Esophagus muscularis mucosa (tissue), 3 donors: ENCODE measurements at regions not wholly inside any gene's neighbourhood (a gene's known extent, or its start where the extent isn't known, plus 50 kb on each side); places are given as distances from the start of the nearest gene placed in this dataset.

ENCODE experiments used
- POLR2A ChIP-seq: fragments of 450-650 bp; IDR thresholded peaks from one replicate; pipeline ENCODE4 v1.6.1; 2017; ENCODE audit warnings: antibody characterized with exemption, moderate library complexity, mild to moderate bottlenecking, low read depth
- POLR2AphosphoS5 ChIP-seq, 2 donors: sonication (generic); formaldehyde crosslinking; IDR thresholded peaks; one replicate each; pipeline ENCODE4 v1.6.1; 2017; ENCODE audit warnings: antibody characterized with exemption in 2 of 2
- TF ChIP-seq, protein P1 (sequence below), 3 experiments: fragments of 200-600 bp in 2 of 3; fragments of 450-650 bp in 1 of 3; sonication (generic) in 2 of 3; IDR thresholded peaks; one replicate each; pipeline ENCODE4 v1.5.1; 2017 to 2019; ENCODE audit warnings: antibody characterized with exemption in 3 of 3, mild to moderate bottlenecking in 2 of 3, moderate library complexity in 1 of 3

DNA sequence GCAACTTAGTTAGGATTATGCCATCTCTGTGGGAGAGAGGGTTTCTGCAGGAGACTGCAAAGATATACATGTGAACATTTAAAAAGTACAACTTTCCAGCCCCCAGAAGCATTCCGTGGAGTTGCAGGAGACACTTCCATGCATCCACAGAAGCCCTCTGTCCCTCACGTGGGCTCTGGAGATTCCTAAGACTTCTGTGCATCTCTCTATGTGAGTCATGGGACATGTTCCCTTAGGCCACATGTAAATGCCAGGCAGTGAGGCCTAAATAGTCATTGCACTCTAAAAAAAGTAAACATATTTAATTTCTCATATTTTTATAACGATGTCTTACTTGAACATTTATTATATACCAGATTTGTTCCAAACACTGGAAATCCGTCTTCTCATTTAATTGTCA lies 126.5 kb upstream of the ROPN1 start:
- TF ChIP-seq POLR2A, result no peak
- no peak for TF ChIP-seq POLR2AphosphoS5 (IDR thresholded peaks at IDR 0.05)
- TF ChIP-seq, protein P1, sequence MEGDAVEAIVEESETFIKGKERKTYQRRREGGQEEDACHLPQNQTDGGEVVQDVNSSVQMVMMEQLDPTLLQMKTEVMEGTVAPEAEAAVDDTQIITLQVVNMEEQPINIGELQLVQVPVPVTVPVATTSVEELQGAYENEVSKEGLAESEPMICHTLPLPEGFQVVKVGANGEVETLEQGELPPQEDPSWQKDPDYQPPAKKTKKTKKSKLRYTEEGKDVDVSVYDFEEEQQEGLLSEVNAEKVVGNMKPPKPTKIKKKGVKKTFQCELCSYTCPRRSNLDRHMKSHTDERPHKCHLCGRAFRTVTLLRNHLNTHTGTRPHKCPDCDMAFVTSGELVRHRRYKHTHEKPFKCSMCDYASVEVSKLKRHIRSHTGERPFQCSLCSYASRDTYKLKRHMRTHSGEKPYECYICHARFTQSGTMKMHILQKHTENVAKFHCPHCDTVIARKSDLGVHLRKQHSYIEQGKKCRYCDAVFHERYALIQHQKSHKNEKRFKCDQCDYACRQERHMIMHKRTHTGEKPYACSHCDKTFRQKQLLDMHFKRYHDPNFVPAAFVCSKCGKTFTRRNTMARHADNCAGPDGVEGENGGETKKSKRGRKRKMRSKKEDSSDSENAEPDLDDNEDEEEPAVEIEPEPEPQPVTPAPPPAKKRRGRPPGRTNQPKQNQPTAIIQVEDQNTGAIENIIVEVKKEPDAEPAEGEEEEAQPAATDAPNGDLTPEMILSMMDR (IDR thresholded peaks at IDR 0.05), result no peak
